ENCODE measurements at regions not wholly inside any gene's neighbourhood (a gene's known extent, or its start where the extent isn't known, plus 50 kb on each side); places are given as distances from the start of the nearest gene placed in this dataset.
A peak's percentile ranks its signal among the peaks of the same experiment; 100 is the strongest.
"Not testable (repeated sequence)": the region's sequence is repeated elsewhere in the genome, so short reads cannot be mapped to it uniquely, and the experiment has no call there.

DNA sequence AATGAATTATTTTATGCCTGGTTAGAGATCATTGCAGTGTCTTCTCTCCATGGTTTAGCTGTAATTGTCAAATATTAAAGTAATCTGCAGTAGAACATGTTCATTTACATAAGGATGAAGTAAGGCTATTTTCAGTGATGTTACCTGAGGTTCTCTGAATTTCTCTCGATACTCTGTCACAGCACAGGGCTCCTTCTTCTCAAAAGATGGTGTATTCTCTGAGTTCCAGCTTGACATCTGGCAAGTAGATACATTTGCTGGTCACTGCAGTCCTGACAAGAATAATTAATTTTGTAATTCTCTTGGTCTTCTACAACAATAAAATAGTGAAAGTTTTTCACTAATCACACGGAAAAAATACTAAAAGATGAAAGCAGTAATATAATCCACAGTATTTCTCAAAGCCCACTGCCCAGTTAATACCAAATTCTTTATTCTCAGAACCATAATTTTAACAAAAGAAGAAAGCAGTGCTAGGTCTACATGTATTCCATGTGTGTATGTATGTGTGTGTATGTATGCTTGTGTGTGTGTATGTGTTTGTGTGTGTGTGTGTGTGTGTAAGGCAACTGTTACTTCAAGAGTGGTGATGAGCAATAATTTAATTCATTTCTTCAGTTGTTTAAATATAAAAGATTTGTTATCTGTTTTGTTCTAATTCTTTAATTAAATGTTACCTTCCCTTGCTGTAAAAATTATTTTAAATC, 1165.5 kb upstream of the SLC39A10 start:
- DNase-seq, result no peak

DNA sequence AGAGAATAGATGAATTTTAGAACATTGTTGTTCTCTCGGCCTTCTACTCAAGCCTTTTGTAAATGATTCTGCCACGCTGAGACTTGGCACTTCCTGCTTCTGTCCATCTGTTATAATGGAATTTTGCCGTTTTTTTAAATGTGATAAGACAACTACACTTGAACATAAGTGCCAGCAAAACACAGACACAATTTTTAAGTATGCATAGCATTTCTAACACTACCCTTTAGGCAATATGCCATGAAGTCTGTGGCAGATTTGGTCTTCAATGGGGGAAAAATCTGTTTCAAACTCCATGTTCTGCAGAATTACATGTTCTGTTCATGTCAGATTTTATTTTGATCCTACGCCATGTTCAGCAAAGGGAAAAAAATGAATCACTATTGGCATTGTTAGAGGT, 1170.7 kb upstream of the SLC39A10 start:
- no peak for DNase-seq

DNA sequence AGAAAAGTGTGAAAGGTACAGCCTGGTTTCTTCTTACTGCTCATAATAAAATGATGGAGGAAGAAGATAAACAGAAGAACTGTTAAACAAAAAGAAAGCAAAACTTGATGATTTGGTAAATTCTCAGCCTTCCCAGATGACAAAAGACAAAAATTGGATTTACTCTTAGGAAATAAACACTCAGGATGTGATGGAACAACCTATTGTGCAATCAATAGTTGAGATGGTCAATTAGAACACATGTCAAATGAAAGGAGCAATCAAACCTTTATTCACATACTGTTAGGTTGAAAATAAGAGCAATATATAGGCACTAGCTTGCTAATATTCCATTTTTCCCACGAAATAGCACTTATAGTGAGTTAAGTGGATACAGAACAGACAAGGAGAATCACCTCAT, 1174.0 kb upstream of the SLC39A10 start:
- DNase-seq, result no peak

DNA sequence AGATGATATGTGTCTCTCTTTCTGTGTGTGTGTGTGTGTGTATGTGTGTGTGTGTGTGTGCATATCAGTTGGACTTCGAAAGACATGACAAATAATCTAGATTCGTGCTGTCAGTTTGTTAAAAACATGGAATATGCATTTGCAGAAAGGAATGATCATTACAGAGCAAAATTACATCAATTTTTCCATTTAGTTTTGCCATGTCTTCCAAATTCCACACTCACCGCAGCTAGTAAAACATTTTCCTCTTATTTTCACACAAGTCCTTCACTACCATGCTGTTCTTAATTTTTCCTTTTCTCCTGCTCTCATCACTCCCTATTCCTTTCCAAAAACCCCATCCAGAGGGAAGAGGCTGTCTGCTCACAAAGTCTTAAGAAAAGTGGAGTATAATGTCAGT, 1191.4 kb upstream of the SLC39A10 start:
- DNase-seq, result no peak

DNA sequence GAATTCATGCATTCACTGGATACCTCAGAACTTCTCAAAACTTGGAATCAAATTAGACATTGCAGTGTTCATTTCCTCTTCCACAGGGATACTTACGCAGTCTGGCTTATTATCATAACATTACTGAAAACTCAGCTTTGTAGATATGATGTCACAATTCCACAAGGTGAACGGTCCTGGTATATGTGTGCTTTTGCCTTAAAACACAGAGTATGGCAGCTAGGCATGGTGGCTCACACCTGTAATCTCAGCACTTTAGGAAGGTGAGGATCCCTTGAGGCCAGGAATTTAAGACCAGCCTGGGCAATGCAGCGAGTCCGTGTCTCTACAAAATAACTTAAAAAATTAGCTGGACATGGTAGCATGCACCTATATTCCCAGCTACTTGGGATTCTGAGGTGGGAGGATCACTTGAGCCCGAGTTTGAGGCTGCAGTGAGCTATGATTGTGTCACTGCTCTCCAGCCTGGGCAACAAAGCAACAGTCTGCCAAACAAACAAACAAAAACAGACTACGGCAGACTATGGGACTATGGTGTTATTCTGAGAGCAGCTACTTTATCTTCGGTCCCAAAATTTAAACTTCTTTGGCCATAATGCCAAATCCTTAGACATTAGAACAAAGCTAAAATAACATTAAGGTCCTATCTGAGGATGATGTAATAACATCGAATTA, 1191.9 kb upstream of the SLC39A10 start:
- no peak for DNase-seq

DNA sequence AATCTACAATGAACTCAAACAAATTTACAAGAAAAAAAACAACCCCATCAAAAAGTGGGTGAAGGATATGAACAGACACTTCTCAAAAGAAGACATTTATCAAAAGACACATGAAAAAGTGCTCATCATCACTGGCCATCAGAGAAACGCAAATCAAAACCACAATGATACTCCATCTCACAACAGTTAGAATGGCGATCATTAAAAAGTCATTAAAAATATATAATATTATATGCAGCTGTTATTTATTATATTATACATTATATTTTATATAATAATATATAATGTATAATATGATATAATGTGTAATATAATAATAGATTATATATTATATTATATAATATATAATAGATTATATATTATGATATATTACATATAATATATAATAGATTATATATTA, 1194.1 kb upstream of the SLC39A10 start:
- DNase-seq, result not testable (repeated sequence)

DNA sequence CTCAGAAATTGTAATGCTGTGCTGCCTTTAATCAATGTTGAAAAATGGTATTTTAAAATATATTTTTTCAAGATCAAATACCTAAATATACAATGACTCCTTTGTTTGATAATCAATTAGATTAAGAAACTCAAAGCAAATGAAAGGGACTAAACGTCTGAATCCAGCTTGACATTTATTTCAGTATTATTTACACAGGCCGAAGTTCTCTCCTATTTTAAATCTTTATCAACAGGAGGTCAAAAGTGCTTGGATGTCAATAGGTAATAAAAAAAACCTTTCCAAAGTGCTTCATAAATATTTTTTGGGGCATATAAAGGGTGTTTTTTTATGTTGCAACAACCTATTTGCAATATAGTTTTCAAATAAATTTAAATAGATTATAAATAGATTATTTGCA, 1201.7 kb upstream of the SLC39A10 start:
- no peak for DNase-seq

DNA sequence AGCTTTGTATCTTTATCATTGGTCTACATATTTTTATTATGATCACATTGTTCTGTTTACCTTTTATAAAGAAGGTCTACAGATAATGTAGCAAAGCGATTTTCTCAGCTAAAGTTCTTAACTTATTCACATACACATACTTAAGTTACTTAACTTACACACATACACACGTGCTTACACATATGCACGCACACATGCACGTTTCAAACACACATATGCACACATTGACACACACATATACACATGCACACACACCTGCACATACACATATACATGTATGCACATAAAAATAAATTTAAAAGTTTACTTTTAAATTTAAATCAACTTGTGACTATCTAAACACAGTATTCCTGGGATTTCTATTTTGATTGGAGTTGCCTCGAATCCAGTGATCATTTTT, 1204.5 kb upstream of the SLC39A10 start:
- no peak for DNase-seq

DNA sequence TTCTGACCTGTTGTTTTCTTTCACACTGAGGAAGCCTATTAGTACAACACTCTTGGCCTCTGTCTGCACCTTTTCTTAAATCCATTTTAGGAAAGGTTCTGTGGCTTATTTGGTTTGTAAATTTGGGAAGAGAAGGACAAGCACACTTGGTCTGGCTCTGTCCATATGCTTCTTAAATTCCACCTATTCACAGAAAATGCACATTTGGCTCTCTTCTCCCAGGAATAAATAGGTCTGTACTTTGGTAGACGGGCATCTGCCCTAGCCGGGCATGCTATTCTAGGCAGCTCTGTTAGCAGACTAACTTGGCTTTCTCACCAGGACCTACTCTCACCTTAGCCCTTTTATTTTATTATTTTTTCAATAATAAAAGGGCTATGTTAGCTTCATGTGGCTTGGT, 1211.8 kb upstream of the SLC39A10 start:
- no peak for DNase-seq

DNA sequence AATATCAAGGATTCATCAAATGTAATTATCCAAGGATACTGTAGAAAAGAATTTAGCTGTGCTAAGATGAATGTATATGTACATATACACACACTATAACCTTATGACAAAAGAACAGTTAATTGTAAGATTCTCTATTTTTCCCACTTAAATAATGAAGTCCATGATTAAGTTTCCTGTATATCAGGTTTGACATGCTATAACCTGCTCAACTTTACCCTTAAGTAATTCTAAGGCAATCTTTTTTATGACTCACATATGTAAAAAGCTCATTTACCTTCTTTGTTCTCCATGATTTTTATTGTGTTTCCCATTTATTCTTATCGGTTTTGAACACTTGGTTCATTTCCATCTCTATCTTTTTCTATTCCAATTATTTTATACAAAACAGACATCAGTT, 1213.1 kb upstream of the SLC39A10 start:
- DNase-seq, result no peak

DNA sequence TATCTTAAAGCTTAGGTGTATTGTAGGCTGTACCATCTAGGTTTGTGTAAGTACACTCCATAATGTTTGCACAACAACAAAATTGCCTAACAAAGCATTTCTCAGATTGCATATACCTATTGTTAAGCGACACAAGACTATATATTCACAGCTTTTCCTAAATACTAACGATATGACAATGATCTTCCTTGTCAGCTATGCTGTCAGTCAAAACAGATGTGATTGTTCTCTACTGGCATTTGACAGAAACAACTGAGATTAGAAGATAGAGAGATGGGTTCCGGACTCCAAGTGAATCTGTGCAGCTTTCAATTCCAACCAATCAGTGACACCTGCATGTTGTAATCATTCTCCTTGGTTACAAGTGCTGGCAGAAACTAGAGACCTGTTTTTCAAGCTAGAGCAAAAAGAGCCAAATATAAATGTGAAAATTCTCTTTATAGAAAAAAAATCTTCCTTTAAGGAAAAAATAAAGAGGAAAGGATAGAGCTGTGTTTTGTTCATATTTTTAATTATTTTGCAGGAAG, 1232.3 kb upstream of the SLC39A10 start:
- DNase-seq, result no peak

DNA sequence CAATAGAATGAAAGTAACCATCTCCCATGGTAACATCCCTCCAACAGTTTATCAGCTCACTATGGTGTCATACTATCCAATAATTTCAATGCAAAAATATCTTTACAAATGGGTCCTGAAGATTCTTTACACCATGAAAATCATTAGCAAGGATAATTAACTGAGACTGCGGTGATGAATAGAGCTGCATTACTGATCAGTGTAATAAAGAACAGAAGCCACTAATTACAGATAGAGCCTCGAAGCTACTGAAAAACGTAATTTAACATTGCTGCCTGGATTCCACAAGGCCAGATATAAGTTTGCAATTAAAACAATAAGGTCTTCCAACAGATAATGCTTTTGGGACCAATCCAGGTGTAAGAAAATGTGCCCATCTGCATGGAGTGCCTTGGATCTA, 1245.8 kb upstream of the SLC39A10 start:
- DNase-seq, result no peak

DNA sequence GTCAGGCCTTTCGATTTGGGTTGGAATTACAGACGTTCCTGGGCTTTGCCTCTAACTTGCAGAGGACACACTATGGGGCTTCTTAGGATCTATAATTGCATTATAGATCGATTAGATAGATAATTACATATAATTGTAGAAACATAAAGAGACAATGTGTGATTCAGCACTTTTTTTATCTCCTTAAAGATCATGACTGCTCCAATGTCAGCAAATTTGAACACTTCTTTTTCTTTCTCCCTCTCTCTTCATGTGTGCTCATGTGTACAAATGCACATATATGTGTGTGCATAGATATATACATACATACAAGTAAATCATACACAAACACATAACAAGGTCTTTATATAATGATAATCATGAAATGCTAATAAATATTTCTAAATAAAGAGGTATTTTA, 1261.2 kb upstream of the SLC39A10 start:
- no peak for DNase-seq

DNA sequence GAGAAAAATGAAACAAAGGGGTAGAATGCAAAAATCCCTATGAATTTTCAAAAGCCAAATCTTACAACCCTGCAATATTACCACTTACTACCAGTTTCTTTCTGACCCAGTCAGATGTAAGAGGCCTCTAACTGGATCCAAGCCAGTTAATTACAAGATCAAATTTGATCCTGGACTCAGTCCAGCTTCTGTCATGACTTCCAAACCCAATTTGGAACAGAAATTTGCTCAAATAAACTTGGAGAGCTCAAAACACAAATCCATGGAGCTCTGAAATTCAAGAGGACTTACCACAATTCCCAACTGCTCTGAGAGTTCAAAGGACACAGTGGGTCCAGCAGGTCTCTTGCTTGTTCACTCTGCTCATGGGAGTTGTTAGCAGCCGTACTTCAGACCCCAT, 1271.7 kb upstream of the SLC39A10 start:
- DNase-seq, result no peak

DNA sequence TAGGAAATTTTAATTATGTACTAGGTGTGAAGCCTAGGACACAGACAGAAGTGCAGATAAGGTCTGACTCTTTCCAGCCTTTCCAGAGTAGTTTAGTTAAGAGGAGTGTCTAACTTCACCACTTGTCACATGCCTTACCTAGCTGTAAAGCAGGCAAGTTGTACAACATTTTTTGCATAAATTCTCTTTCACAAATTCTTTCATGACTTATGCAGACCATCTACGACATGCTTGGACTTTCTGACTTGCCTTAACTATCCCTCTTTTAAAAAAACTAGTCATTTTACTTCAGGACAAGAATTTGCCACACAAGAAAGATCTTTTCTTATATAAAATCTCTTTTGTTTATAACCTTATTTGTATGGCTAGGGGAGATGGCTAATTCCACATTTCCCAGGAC, 1273.6 kb upstream of the SLC39A10 start:
- peak; percentile 13 to 26 for DNase-seq

DNA sequence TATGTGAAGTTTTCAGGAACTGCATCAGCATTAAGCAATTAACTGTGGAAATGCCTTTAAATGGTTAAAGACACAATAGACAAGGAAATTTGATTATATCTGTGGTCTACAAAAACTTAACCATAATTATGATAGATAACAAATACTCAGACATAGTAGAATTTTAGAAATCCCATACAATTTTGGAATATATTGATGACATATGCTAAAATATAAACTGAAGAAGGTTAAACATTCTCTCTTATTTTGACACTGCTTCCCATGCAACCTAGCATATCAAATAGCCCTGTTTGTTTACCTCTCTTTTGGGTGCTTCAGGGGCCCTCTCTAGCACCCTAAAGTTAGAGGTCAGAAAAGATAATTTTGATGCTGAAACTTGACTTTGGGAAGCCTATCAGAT, 1274.8 kb upstream of the SLC39A10 start:
- DNase-seq, result no peak

DNA sequence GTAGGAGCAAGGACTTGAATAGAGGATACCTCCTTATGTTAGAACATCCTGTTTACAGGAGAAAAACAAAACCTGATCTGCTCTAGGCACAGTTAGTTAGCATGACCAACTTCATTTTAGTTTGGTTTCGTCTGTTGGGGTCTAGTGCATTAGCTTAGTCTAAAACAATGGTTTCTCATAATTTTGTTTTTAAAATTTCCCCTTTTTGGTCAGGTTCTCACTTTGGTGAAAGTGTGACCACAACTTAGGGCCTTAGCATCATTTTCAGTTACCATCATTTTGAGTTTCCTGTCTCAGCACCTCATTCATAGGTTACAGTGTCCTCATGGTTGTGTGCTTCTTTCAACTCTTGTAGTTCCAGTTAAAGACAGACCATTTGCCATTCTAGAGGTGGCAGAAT, 1277.0 kb upstream of the SLC39A10 start:
- DNase-seq, result no peak

DNA sequence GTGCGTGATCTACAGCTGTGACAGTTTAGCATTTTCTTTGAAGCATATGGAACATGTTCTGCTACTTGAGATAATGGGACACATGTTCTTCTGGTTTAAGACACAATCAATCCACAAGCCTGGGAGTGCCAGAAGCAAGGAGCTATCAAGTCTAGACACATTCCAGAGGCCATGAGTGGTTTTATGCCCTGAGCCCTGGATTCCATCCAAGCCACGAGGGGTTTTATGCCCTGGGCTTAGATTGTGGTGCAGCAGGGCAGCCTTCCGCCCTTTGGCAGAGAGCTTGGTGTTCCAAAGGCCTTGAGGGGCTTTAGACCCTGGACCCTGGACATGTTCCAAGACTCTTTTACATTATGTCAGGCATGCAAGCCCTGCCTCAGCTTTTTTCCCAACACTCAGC, 1289.6 kb upstream of the SLC39A10 start:
- not testable (repeated sequence) for DNase-seq

DNA sequence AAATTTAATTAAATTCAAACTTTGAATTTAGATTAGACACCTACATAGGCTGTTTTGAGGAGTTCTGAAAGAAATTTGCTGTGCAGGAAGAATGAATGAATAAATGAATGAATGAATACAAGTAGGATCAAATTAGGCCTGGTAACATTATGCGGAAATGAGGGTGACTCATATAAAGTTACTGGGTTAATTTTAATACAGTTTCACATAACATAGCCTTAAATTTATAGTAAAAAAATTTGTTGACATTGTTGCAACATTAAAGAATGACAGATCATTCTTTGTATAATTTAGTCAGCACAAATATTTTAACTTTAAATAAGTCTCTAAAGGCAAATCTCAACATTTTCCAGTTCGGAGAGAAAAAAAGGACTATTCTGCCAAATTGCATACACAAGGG, 1293.1 kb upstream of the SLC39A10 start:
- no peak for DNase-seq

DNA sequence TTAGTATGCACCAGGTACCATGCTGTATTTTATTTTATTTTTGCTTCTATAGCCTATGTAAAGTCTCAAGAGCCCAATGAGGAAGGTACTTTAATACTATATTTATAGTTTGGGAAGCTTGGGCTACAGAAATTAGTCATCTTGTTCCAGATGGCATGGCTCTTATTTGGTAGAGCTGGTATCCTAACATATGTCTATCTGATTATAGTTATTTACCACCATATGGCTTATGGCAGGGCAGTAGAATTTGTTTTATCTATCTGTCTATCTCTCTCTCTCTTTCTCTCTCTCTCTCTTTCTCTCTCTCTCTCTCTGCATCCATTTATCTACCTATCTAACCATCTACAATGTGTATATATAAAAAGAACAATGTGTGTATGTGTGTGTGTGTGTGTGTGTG, 1293.7 kb upstream of the SLC39A10 start:
- DNase-seq, result no peak

DNA sequence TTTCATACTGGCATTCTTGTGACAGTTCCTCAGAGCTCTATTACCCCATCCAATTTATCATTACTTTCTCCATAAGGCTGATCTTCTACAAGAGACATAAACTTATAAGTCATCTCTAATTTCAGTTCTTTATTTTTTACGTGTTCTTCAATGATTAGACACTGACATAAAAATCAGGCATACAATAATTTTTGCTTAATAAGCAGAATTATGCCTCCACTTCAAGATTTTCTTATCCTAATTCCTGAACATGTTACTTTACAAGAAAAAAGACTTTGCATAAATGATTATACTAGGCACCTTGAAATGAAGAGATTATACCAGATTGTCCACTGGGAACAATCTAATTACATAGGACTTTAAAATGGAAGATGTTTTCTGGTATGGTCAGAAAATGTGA, 1304.5 kb upstream of the SLC39A10 start:
- DNase-seq, result no peak

DNA sequence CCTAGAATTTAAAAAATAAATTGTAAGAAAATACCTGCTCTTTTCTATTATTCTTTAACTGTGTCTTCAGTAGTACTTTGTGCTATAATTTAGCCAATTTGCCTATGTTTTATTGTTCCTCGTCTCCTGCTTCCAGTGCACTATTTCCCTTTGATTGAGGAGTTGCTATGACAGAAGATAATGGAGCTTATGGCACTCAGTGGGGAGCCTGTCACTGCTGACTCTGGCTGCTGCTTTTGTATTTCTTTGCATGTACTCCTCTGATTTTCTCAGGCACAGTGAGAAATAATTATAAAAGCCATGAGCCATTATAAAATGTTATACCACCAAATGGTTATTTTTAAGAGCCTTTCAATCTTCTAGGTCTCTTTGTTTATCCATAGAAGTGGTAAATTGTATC, 1310.8 kb upstream of the SLC39A10 start:
- DNase-seq, result no peak

DNA sequence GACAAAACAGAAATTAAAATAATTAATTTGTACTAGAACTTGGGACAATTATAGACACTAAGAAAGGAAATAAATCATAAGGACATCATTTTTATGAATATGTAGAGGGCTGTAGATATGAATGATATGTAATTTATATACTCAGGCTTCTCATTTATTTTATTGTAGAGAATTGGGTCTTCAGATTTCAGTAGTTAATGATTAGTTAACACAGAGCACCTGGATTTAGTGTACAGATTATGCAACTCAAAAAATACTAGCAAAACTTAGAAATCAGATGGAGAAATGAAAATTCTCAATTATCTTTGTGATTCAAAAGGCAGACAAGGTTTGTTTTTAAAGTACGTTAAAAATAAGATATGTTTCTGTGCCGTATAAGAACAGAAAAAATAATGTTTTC, 1311.7 kb upstream of the SLC39A10 start:
- DNase-seq, result no peak

DNA sequence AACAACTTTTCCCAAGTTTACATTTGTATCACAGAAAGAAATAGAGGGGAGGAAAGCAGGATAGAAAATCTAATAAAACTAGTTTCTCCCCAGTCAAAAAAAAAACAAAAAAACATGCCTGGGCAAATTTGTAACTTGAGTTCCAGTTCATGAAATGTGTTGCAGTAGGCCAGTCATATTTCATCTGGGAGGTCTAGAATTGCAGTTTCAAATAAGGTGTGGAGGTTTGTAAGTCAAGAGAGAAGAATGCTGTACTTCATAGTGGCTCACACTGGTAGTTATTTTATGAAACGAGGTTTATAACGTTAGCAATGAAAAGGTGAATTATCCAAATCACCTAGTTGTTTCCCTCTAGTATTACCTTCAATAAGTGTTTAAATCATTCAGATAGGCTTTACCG, 1313.9 kb upstream of the SLC39A10 start:
- no peak for DNase-seq

Measured in Kasumi-1 (cell line).